HEK293 (cell line): ENCODE measurements at regions not wholly inside any gene's neighbourhood (a gene's known extent, or its start where the extent isn't known, plus 50 kb on each side); places are given as distances from the start of the nearest gene placed in this dataset.

Experiments used
- CTCF ChIA-PET: fragments of 350-600 bp; formaldehyde crosslinking; extraction: SDS; loops from one replicate; lab custom pipeline; 2021; ENCODE audit warnings: antibody characterized with exemption; lab: Yijun Ruan, JAX
- POLR2A ChIA-PET: fragments of 300-600 bp; formaldehyde crosslinking; extraction: SDS; loops from one replicate; lab custom pipeline; 2020; ENCODE audit warnings: antibody characterized with exemption, inconsistent platforms; lab: Yijun Ruan, JAX
- H3K27ac ChIP-seq: fragments of 200-500 bp; sonication (Bioruptor generic); 2 replicates; pipeline ENCODE4 v1.5.1; 2014; ENCODE audit warnings: low read depth, low read length, control low read depth, inconsistent platforms; ENCODE audit errors: extremely low read depth
- H3K36me3 ChIP-seq, 2 experiments: fragments of 200-500 bp in 1 of 2; sonication (Bioruptor generic) in 1 of 2; 1 replicate in 1 of 2; 2 replicates in 1 of 2; pipeline ENCODE4 v1.5.1; 2014 to 2017; ENCODE audit warnings: inconsistent platforms in 2 of 2, low read length in 2 of 2; ENCODE audit not compliant: control insufficient read depth in 2 of 2, insufficient read depth in 1 of 2
- H3K4me1 ChIP-seq: fragments of 200-500 bp; sonication (Bioruptor generic); 2 replicates; pipeline ENCODE4 v1.5.1; 2014; ENCODE audit warnings: mild to moderate bottlenecking, low read length, inconsistent platforms; ENCODE audit not compliant: control insufficient read depth, insufficient read depth
- H3K4me3 ChIP-seq: 2 replicates; pipeline ENCODE4 v1.5.1; 2011; ENCODE audit warnings: low read depth, mild to moderate bottlenecking, control low read depth, low read length, moderate library complexity
- H3K9me3 ChIP-seq: fragments of 200-500 bp; sonication (Bioruptor generic); 2 replicates; pipeline ENCODE4 v1.5.1; 2014; ENCODE audit warnings: low read depth, low read length, inconsistent platforms; ENCODE audit not compliant: control insufficient read depth, insufficient read depth
- BCL11A ChIP-seq: fragments of 450-650 bp; formaldehyde crosslinking; IDR thresholded peaks from 2 replicates; pipeline ENCODE4 v1.5.1; 2016; ENCODE audit warnings: low read depth, missing biosample characterization, missing genetic modification characterization
- FEZF1 ChIP-seq: fragments of 450-650 bp; formaldehyde crosslinking; IDR thresholded peaks from 2 replicates; pipeline ENCODE4 v1.5.1; 2016; ENCODE audit warnings: missing biosample characterization, missing genetic modification characterization
- GLI2 ChIP-seq: fragments of 450-650 bp; formaldehyde crosslinking; IDR thresholded peaks from 2 replicates; pipeline ENCODE4; 2017; ENCODE audit warnings: missing biosample characterization, missing genetic modification characterization, low read depth, borderline replicate concordance
- GLIS1 ChIP-seq: fragments of 450-650 bp; formaldehyde crosslinking; IDR thresholded peaks from 2 replicates; pipeline ENCODE4 v1.5.1; 2016; ENCODE audit warnings: missing biosample characterization, missing genetic modification characterization
- GLIS2 ChIP-seq: fragments of 450-650 bp; formaldehyde crosslinking; IDR thresholded peaks from 2 replicates; pipeline ENCODE4 v1.5.1; 2016; ENCODE audit warnings: missing biosample characterization, missing genetic modification characterization
- HOXC10 ChIP-seq: sonication (generic); formaldehyde crosslinking; IDR thresholded peaks from 2 replicates; pipeline ENCODE4 v1.8.1; 2023; ENCODE audit warnings: mild to moderate bottlenecking, missing genetic modification reagents
- IKZF3 ChIP-seq: fragments of 450-650 bp; IDR thresholded peaks from 2 replicates; pipeline ENCODE4 v1.5.0; 2018; ENCODE audit warnings: missing biosample characterization, mild to moderate bottlenecking, missing genetic modification characterization, moderate library complexity
- OSR2 ChIP-seq: fragments of 450-650 bp; formaldehyde crosslinking; IDR thresholded peaks from 2 replicates; pipeline ENCODE4 v1.5.1; 2016; ENCODE audit warnings: missing biosample characterization, missing genetic modification characterization
- OVOL3 ChIP-seq: fragments of 450-650 bp; formaldehyde crosslinking; IDR thresholded peaks from 2 replicates; pipeline ENCODE4 v1.5.1; 2016; ENCODE audit warnings: missing biosample characterization, missing genetic modification characterization
- PATZ1 ChIP-seq: fragments of 450-650 bp; formaldehyde crosslinking; IDR thresholded peaks from 2 replicates; pipeline ENCODE4 v1.5.1; 2016; ENCODE audit warnings: missing biosample characterization, missing genetic modification characterization
- PRDM6 ChIP-seq: fragments of 450-650 bp; formaldehyde crosslinking; IDR thresholded peaks from 2 replicates; pipeline ENCODE4 v1.5.1; 2017; ENCODE audit warnings: missing biosample characterization, missing genetic modification characterization
- REST ChIP-seq: fragments of 450-650 bp; formaldehyde crosslinking; IDR thresholded peaks from 2 replicates; pipeline ENCODE4 v1.5.1; 2016; ENCODE audit warnings: missing biosample characterization, missing genetic modification characterization
- SP7 ChIP-seq: fragments of 450-650 bp; formaldehyde crosslinking; IDR thresholded peaks from 2 replicates; pipeline ENCODE4 v1.5.1; 2016; ENCODE audit warnings: missing biosample characterization, missing genetic modification characterization
- TCF7L2 ChIP-seq: IDR thresholded peaks from 2 replicates; pipeline ENCODE4 v1.6.1; 2011; ENCODE audit warnings: low read depth, mild to moderate bottlenecking, inconsistent platforms, low read length, moderate library complexity, borderline replicate concordance
- ZBTB17 ChIP-seq: fragments of 450-650 bp; formaldehyde crosslinking; IDR thresholded peaks from 2 replicates; pipeline ENCODE4 v1.5.1; 2016; ENCODE audit warnings: missing biosample characterization, missing genetic modification characterization
- ZFP69B ChIP-seq: fragments of 450-650 bp; formaldehyde crosslinking; IDR thresholded peaks from 2 replicates; pipeline ENCODE4 v1.5.1; 2016; ENCODE audit warnings: missing biosample characterization, missing genetic modification characterization
- ZNF121 ChIP-seq: fragments of 450-650 bp; formaldehyde crosslinking; IDR thresholded peaks from 2 replicates; pipeline ENCODE4 v1.5.1; 2016; ENCODE audit warnings: missing biosample characterization, missing genetic modification characterization
- ZNF223 ChIP-seq: fragments of 450-650 bp; formaldehyde crosslinking; IDR thresholded peaks from 2 replicates; pipeline ENCODE4 v1.5.1; 2016; ENCODE audit warnings: missing biosample characterization, missing genetic modification characterization
- ZNF324 ChIP-seq: fragments of 450-650 bp; formaldehyde crosslinking; IDR thresholded peaks from 2 replicates; pipeline ENCODE4 v1.5.1; 2016; ENCODE audit warnings: missing biosample characterization, missing genetic modification characterization
- ZNF394 ChIP-seq: fragments of 450-650 bp; formaldehyde crosslinking; IDR thresholded peaks from 2 replicates; pipeline ENCODE4 v1.5.1; 2016; ENCODE audit warnings: missing biosample characterization, missing genetic modification characterization, mild to moderate bottlenecking, moderate library complexity, borderline replicate concordance
- ZNF645 ChIP-seq: fragments of 450-650 bp; formaldehyde crosslinking; IDR thresholded peaks from 2 replicates; pipeline ENCODE4; 2016; ENCODE audit warnings: missing biosample characterization, missing genetic modification characterization
- ZNF664 ChIP-seq: fragments of 450-650 bp; formaldehyde crosslinking; IDR thresholded peaks from 2 replicates; pipeline ENCODE4 v1.5.1; 2016; ENCODE audit warnings: missing biosample characterization, missing genetic modification characterization
- ZNF843 ChIP-seq: fragments of 450-650 bp; formaldehyde crosslinking; IDR thresholded peaks from 2 replicates; pipeline ENCODE4 v1.5.1; 2016; ENCODE audit warnings: missing biosample characterization, missing genetic modification characterization
- ZXDB ChIP-seq: fragments of 450-650 bp; formaldehyde crosslinking; IDR thresholded peaks from 2 replicates; pipeline ENCODE4 v1.5.1; 2016; ENCODE audit warnings: missing biosample characterization, missing genetic modification characterization

GRCh38 chr11:19520681-19521080 lies 192.0 kb upstream of the NAV2 start:
- CTCF ChIA-PET, result interaction anchor here (0.7 to 1.0 kb wide), 2 partner anchors 33 to 305 kb away, joined by 3 to 4 read pairs; no protein-coding TSS in a partner anchor
- POLR2A ChIA-PET, result no interaction called here
- no peak for TF ChIP-seq ZNF645 (tag by site-specific recombination)
- peak; percentile 92 for TF ChIP-seq GLIS1 (tag by site-specific recombination)

GRCh38 chr11:19519912-19520641 lies 192.6 kb upstream of the NAV2 start:
- peak overlapping the region; percentile 43 for H3K27ac ChIP-seq
- peaks cover 9% of the 10 kb centered on the region for H3K4me1 ChIP-seq
- no peaks in the 10 kb centered on the region for H3K36me3 ChIP-seq
- H3K4me3 ChIP-seq, result no peak overlapping the region
- ChIA-PET CTCF (interaction anchor here (0.7 to 1.0 kb wide), 2 partner anchors 34 to 306 kb away, joined by 3 to 4 read pairs; no protein-coding TSS in a partner anchor), POLR2A (no interaction called here)
- H3K9me3 ChIP-seq, result no peaks in the 10 kb centered on the region
- TF ChIP-seq PATZ1 (tag by site-specific recombination), result peak; percentile 45; the same call in 1 of the 2 replicates
- no peak for TF ChIP-seq ZNF394 (tag by site-specific recombination)
- peak; percentile 94 for TF ChIP-seq SP7 (tag by site-specific recombination)
- TF ChIP-seq OSR2, result peak; percentile 93
- TF ChIP-seq IKZF3 (tag by site-specific recombination), result peak; percentile 62; the same call in 1 of the 2 replicates
- peak; percentile 98 for TF ChIP-seq FEZF1
- peak; percentile 25; the same call in 1 of the 2 replicates for TF ChIP-seq GLIS2 (tag by site-specific recombination)
- TF ChIP-seq ZNF843 (tag by site-specific recombination), result peak; percentile 89
- peak; percentile 32; the same call in 1 of the 2 replicates for TF ChIP-seq ZNF324 (tag by site-specific recombination)
- TF ChIP-seq GLI2 (tag by site-specific recombination), result peak; percentile 16; the same call in 1 of the 2 replicates
- TF ChIP-seq ZNF645 (tag by site-specific recombination), result no peak
- TF ChIP-seq TCF7L2, result peak; percentile 46; the same call in 1 of the 2 replicates
- peak; percentile 89 for TF ChIP-seq ZFP69B (tag by site-specific recombination)
- no peak for TF ChIP-seq ZNF223 (tag by site-specific recombination)
- TF ChIP-seq HOXC10, result no peak
- 0 out of 2 replicates have a peak, but pooled peaks have one; percentile 17 for TF ChIP-seq OVOL3
- TF ChIP-seq ZNF121, result no peak
- TF ChIP-seq REST, result no peak
- TF ChIP-seq ZNF664 (tag by site-specific recombination), result peak; percentile 51; the same call in 1 of the 2 replicates
- TF ChIP-seq PRDM6 (tag by site-specific recombination), result peak; percentile 58
- TF ChIP-seq ZBTB17 (tag by site-specific recombination), result 0 out of 2 replicates have a peak, but pooled peaks have one; percentile 53
- TF ChIP-seq ZXDB, result peak; percentile 70; the same call in 1 of the 2 replicates
- no peak for TF ChIP-seq BCL11A

More at GRCh38 chr11:19520681-19521080, 192.0 kb upstream of the NAV2 start:
- no peaks in the 10 kb centered on the region for H3K36me3 ChIP-seq
- H3K27ac ChIP-seq, result peak overlapping the region; percentile 43
- H3K9me3 ChIP-seq, result no peaks in the 10 kb centered on the region
- peaks cover 9% of the 10 kb centered on the region for H3K4me1 ChIP-seq
- H3K4me3 ChIP-seq, result no peak overlapping the region
